Gastroesophageal sphincter (tissue), 4 donors: ENCODE measurements at regions not wholly inside any gene's neighbourhood (a gene's known extent, or its start where the extent isn't known, plus 50 kb on each side); places are given as distances from the start of the nearest gene placed in this dataset.

Experiments used
- ATAC-seq: fragments of 150-250 bp; one replicate; pipeline ENCODE4 v1.9.1; 2016; ENCODE audit warnings: mild to moderate bottlenecking, moderate library complexity
- H3K27ac ChIP-seq, 4 donors: fragments of 200-600 bp; sonication (generic) in 3 of 4; 1 replicate in 3 of 4; 2 replicates in 1 of 4; pipeline ENCODE4 v1.5.1; 2016 to 2019
- H3K27me3 ChIP-seq: fragments of 200-600 bp; sonication (generic); one replicate; pipeline ENCODE4 v1.5.1; 2019
- H3K36me3 ChIP-seq, 2 donors: fragments of 200-600 bp; sonication (generic); one replicate each; pipeline ENCODE4 v1.5.1; 2019; ENCODE audit warnings: control low read depth in 1 of 2
- H3K4me1 ChIP-seq, 3 donors: fragments of 200-600 bp; sonication (generic); 1 replicate in 2 of 3; 2 replicates in 1 of 3; pipeline ENCODE4 v1.5.1; 2016 to 2019; ENCODE audit warnings: control low read depth in 2 of 3
- H3K4me3 ChIP-seq, 2 donors: fragments of 200-600 bp; sonication (generic); one replicate each; pipeline ENCODE4 v1.5.1; 2019; ENCODE audit warnings: mild to moderate bottlenecking in 1 of 2, moderate library complexity in 1 of 2
- H3K9me3 ChIP-seq, 3 donors: fragments of 200-600 bp; sonication (generic); one replicate each; pipeline ENCODE4 v1.5.1; 2017 to 2019; ENCODE audit warnings: control low read depth in 2 of 3
- CTCF ChIP-seq, 4 experiments: fragments of 200-600 bp in 2 of 4; fragments of 450-650 bp in 2 of 4; sonication (generic) in 1 of 4; IDR thresholded peaks; one replicate each; pipeline ENCODE4 v1.5.1; 2017 to 2019; ENCODE audit warnings: antibody characterized with exemption in 4 of 4, mild to moderate bottlenecking in 2 of 4, moderate library complexity in 2 of 4
- EP300 ChIP-seq: sonication (generic); formaldehyde crosslinking; IDR thresholded peaks from one replicate; pipeline ENCODE4 v1.6.1; 2017; ENCODE audit warnings: antibody characterized with exemption, mild to moderate bottlenecking
- POLR2A ChIP-seq, 2 donors: fragments of 450-650 bp; IDR thresholded peaks; one replicate each; pipeline ENCODE4 v1.6.1; 2017; ENCODE audit warnings: antibody characterized with exemption in 2 of 2, mild to moderate bottlenecking in 2 of 2, moderate library complexity in 1 of 2
- POLR2AphosphoS5 ChIP-seq: sonication (generic); formaldehyde crosslinking; IDR thresholded peaks from one replicate; pipeline ENCODE4 v1.6.1; 2017; ENCODE audit warnings: antibody characterized with exemption
- WGBS, 2 donors: methylation state at CpG; one replicate each; pipeline ENCODE4 v1.1.5; 2018; ENCODE audit warnings: low coverage in 1 of 2; 5-methylcytosine and 5-hydroxymethylcytosine counted together

- no peaks in the 10 kb centered on the region for H3K4me1 ChIP-seq
- no peak for ATAC-seq
- peaks cover 26% of the 10 kb centered on the region for H3K27me3 ChIP-seq
- TF ChIP-seq POLR2AphosphoS5 (no peak), CTCF (IDR thresholded peaks at IDR 0.05) (no peak), EP300 (no peak), POLR2A (IDR thresholded peaks at IDR 0.05) (no peak)
- H3K27ac ChIP-seq: no peak overlapping the region
- no peaks in the 10 kb centered on the region for H3K9me3 ChIP-seq
- H3K4me3 ChIP-seq: no peak overlapping the region
- 49 to 64% methylated on average over 4 to 7 of the region's 7 CpGs for WGBS, 2 donors
- H3K36me3 ChIP-seq: no peaks in the 10 kb centered on the region
Measured at GRCh38 chr10:130339911-130340310, 203.7 kb downstream of the GLRX3 start.

DNA sequence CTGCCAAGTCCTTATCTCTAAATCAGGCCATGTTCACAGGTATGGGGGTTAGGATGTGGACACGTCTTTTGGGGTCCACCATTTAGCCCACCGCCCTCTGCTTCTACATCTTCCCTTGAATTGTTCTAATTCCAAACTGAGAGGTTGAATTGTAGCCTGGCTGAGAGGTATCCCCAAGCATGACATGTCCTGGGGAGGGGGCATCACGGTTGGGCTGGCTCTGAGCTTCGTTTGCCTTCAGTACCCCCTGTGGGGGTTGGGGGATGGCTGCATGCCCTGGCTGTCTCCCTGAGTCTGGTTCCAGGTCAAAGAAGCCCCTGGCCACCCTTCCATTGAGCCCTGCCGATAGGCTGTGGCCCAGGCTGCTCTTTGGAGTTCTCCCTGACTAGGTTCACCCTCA lies 204.6 kb downstream of the GLRX3 start:
- H3K4me3 ChIP-seq: no peak overlapping the region
- WGBS, 2 donors: 77 to 83% methylated on average over 1 to 2 of the region's 5 CpGs
- H3K4me1 ChIP-seq: no peaks in the 10 kb centered on the region
- TF ChIP-seq CTCF (IDR thresholded peaks at IDR 0.05) (no peak), EP300 (no peak), POLR2A (IDR thresholded peaks at IDR 0.05) (no peak), POLR2AphosphoS5 (no peak)
- H3K9me3 ChIP-seq: no peaks in the 10 kb centered on the region
- no peak overlapping the region for H3K27ac ChIP-seq
- ATAC-seq: no peak
- peaks cover 24% of the 10 kb centered on the region for H3K27me3 ChIP-seq
- H3K36me3 ChIP-seq: no peaks in the 10 kb centered on the region

GRCh38 chr10:130341356-130341755 lies 205.2 kb downstream of the GLRX3 start:
- Histone ChIP-seq H3K27me3 (peaks cover 24% of the 10 kb centered on the region), H3K4me1 (no peaks in the 10 kb centered on the region), H3K9me3 (peaks cover 0 to 1% (median 0%) of the 10 kb centered on the region in 3 donors), H3K4me3 (no peak overlapping the region), H3K27ac (no peak overlapping the region), H3K36me3 (no peaks in the 10 kb centered on the region)
- 8 to 31% methylated on average over 4 to 5 of the region's 6 CpGs for WGBS, 2 donors
- TF ChIP-seq POLR2AphosphoS5: no peak
- ATAC-seq: no peak

DNA sequence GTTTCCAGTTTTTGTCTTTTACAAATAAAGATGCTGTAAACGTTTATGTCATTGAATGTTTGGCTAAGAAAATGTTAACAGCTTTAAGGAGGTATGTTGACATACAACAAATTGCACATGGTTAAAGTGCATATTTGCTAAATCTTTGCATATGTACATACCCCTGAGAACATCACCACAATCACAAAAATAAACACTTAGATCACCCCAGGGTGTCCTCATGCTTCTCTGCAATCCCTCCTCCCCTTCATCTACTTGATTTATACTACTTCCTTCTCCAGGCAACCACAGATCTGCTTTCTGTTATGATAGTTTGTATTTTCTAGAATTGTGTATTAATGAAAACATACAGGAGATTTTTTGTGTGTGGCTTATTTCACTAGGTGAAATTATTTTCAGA lies 209.5 kb downstream of the GLRX3 start:
- no peak for ATAC-seq
- Histone ChIP-seq H3K9me3 (peaks cover 0 to 20% (median 0%) of the 10 kb centered on the region in 3 donors), H3K27ac (no peak overlapping the region), H3K27me3 (peaks cover 14% of the 10 kb centered on the region), H3K4me1 (no peaks in the 10 kb centered on the region), H3K4me3 (no peak overlapping the region), H3K36me3 (no peaks in the 10 kb centered on the region)
- WGBS, 2 donors: 9 to 44% methylated on average over 1 of the region's 1 CpG
- TF ChIP-seq POLR2AphosphoS5: no peak
- TF ChIP-seq EP300: no peak
- no peak for TF ChIP-seq CTCF (IDR thresholded peaks at IDR 0.05)
- no peak for TF ChIP-seq POLR2A (IDR thresholded peaks at IDR 0.05)

DNA sequence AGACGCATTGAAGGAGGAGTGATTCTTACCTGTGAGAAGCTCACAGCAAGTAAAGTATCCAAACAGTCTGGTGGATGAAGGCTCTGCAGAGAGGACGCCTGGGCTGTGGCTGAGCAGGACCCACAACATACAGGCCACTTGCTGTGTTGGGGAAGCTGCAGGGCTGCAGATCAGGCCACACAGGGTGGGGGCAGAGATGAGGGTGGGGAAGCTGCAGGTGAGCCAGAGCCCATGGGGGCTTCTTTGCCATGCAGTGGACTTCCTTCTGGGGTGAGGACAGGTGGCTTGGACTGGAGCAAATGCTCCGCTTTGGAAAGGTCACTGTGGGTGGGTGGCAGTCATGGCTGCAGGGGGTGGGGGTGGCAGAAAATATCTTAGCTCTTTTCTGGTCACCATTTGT lies 214.8 kb downstream of the GLRX3 start:
- no CpG with 5 or more reads among the region's 3 CpGs for WGBS, 2 donors
- no peak overlapping the region for H3K4me3 ChIP-seq
- no peaks in the 10 kb centered on the region for H3K36me3 ChIP-seq
- no peak overlapping the region for H3K27ac ChIP-seq
- TF ChIP-seq POLR2A (IDR thresholded peaks at IDR 0.05): no peak
- TF ChIP-seq EP300: no peak
- no peak for TF ChIP-seq POLR2AphosphoS5
- TF ChIP-seq CTCF (IDR thresholded peaks at IDR 0.05): no peak
- no peak for ATAC-seq
- peaks cover 0 to 20% (median 0%) of the 10 kb centered on the region in 3 donors for H3K9me3 ChIP-seq
- H3K27me3 ChIP-seq: peaks cover 6% of the 10 kb centered on the region
- no peaks in the 10 kb centered on the region for H3K4me1 ChIP-seq
